ENCODE measurements at regions not wholly inside any gene's neighbourhood (a gene's known extent, or its start where the extent isn't known, plus 50 kb on each side); places are given as distances from the start of the nearest gene placed in this dataset.

DNA sequence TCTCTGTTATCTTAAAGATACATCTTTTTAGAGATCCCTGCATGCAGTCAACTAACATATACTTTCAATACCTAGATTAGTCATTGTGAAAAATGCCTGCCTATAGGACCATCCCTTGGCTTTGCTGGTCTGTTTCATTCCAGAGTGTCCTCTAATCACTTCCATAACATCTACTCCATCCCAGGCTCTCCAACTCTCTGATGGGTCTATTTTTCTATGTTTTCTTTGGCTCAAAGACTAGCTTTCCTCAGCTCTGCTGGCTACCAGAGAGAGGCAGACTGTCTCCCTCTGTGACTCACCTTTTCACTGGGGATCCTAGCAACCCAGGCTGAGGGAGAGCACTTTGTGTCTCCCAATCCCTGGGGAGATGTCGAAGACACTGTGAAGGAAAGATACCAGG lies 547.7 kb upstream of the MCTP2 start:
- TF ChIP-seq, protein P1, sequence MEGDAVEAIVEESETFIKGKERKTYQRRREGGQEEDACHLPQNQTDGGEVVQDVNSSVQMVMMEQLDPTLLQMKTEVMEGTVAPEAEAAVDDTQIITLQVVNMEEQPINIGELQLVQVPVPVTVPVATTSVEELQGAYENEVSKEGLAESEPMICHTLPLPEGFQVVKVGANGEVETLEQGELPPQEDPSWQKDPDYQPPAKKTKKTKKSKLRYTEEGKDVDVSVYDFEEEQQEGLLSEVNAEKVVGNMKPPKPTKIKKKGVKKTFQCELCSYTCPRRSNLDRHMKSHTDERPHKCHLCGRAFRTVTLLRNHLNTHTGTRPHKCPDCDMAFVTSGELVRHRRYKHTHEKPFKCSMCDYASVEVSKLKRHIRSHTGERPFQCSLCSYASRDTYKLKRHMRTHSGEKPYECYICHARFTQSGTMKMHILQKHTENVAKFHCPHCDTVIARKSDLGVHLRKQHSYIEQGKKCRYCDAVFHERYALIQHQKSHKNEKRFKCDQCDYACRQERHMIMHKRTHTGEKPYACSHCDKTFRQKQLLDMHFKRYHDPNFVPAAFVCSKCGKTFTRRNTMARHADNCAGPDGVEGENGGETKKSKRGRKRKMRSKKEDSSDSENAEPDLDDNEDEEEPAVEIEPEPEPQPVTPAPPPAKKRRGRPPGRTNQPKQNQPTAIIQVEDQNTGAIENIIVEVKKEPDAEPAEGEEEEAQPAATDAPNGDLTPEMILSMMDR (IDR thresholded peaks at IDR 0.05): no peak
- no peak for TF ChIP-seq POLR2A (IDR thresholded peaks at IDR 0.05)

All from uterus (tissue), 2 donors.